CD4-positive, alpha-beta T cell treated with Interleukin-15 for 4 hours (primary cell): ENCODE measurements at regions not wholly inside any gene's neighbourhood (a gene's known extent, or its start where the extent isn't known, plus 50 kb on each side); places are given as distances from the start of the nearest gene placed in this dataset.
"Not testable (repeated sequence)": the region's sequence is repeated elsewhere in the genome, so short reads cannot be mapped to it uniquely, and the experiment has no call there.

Source experiments
- DNase-seq: peaks from one replicate; pipeline ENCODE4 v3.0.0-alpha.2; 2020; ENCODE audit warnings: low spot score

- DNase-seq: no peak
Observed at GRCh38 chr9:129435988-129436717, 184.7 kb downstream of the C9orf50 start.

- no peak for DNase-seq
Observed at GRCh38 chr9:129435291-129435690, 185.6 kb downstream of the C9orf50 start.

GRCh38 chr9:129434187-129434586 lies 186.7 kb downstream of the C9orf50 start:
- no peak for DNase-seq

DNA sequence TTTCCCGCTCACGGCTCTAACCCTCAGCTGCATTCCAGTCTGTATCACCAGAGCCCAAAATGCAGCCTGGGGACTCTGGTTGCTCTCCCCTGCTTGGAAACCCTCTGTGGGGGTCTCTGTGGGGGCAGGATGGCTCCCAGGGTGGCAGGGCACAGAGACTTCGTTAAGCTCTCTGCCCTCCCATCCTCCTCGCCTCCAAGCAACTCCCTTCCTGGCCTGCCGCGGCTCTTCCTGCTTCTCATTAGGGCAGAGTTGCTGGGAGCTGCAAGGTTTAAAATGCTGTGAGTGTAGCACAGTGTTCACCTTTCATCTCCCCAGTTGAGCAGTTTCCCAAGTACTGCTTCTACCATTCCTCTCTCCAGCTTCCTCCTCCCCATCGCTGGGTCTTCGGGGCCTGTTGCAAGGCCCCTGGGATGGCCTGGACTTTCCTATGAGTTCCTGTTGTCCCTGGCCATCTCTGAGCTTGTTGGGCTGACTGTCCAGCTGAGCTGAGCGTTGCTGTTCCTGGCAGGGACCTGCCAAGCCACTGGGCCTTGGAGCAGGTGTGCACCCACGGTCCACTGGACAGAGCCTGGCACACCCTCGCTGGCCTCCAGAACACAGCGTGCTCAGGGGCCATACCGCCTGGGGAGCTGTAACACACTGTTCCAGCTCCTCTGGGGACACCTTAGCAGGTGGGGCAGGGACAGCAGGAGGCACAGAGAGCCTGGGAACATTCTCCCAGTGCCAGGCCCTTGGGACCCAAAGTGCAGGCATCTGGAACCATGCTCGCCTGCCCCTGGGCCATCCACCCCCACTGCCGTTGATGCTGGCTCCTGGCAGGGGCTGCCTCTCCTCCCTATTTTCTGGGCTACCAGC lies 188.4 kb downstream of the C9orf50 start:
- DNase-seq: no peak

GRCh38 chr9:129430940-129431643 lies 189.8 kb downstream of the C9orf50 start:
- DNase-seq: no peak

- DNase-seq: no peak
Observed at GRCh38 chr9:129428864-129429577, 191.9 kb downstream of the C9orf50 start.

GRCh38 chr9:129427149-129427548 lies 193.8 kb downstream of the C9orf50 start:
- DNase-seq: no peak

- not testable (repeated sequence) for DNase-seq
Observed at GRCh38 chr9:129423755-129424154, 197.1 kb downstream of the C9orf50 start.

GRCh38 chr9:129423216-129423615 lies 197.7 kb downstream of the C9orf50 start:
- no peak for DNase-seq

DNA sequence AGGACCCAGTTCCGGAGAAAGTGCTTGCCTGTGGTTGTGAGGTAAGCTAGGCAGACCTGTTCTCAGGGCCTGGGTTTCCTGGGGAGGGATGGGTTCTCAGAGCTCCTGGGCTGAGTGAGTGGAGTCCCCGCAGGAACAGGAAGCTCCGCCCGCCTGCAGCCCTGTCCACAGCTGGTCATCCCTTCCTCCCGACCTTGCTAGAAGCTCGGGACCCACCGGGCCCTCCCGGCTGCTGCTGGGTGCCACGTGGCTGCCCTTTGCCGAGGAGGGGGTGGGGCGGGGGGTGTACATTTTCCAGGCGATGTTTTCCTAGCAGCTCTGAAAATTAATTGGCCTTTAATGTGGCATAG lies 198.1 kb downstream of the C9orf50 start:
- no peak for DNase-seq

GRCh38 chr9:129422032-129422842 lies 198.7 kb downstream of the C9orf50 start:
- no peak for DNase-seq

DNA sequence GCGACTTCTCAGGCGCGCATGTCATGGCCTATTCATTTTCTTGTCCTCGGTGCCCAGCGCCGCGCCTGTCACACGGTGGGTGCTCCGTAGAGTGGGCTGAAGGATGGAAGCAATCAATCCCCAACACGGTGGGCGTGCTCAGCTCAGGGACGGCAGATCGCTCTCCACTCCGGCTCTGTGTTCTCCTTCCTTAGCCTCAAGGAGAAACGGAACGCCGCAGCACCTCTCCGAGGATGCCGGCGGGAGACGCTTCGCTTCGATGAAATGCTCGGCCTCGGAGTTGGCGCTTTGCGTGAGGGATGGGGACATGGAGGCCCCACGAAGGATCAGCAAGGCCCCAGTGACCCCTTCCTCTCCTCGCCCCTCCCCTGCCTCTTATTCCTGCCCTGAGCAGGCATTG lies 199.5 kb downstream of the C9orf50 start:
- no peak for DNase-seq

DNA sequence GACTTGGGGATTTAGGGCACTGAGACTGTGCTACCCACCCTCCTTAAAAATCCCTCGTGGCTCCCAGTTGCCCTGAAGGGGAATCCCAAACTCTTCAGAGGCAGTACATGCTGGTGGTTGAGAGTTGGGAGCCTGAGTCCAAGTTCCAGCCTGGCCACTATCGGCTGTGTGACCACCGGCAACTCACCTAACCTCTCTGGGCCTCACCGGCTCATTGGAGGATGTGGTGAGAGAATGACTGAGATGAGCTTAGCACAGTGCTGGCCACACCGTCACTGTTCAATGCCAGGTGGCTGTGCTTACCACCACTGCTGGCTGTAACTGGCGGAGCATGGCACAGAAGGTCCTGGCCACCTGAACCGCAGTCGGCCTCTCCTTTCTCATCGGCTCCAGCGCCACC lies 200.2 kb downstream of the C9orf50 start:
- no peak for DNase-seq

DNA sequence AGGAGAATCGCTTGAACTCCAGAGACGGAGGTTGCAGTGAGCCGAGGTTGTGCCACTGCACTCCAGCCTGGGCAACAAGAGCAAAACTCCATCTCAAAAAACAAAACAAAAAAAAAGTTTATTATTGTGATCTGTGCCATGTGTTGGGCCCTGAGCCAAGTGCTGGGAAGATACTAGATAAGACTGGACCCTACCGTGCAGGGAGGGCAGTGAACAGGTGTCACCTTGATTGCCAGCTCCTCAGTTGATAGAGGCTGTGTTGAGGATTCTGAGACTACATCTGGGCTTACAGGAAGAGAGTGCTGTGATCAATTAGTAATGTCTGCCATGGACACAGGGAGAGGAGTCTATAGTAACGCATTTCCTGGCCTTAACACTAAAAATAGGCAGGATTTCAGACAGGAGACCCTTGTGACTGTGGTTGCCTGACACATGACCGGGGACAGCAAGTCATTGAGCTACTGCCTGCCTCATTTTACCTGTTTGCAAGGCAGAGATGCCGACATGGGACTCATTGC lies 201.5 kb downstream of the C9orf50 start:
- no peak for DNase-seq

DNA sequence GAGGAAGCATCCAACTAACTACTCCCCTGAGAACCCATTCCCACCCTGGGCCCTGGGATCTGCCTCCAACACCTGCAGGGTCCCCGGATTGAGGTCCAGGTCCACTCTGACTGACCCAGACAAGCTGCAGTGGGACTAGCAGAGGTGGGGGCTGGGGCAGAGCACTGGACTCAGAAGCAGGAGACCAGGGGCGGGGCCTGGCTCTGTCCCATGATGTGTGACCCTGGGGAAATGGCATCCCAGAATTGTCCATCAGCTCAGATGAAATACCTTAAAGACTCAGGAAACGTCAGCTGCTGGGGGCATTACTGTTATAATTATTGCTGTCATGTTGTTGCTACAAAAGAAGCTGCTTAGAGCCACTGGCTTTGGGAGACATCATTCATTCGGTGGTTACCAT lies 202.4 kb downstream of the C9orf50 start:
- DNase-seq: no peak

DNA sequence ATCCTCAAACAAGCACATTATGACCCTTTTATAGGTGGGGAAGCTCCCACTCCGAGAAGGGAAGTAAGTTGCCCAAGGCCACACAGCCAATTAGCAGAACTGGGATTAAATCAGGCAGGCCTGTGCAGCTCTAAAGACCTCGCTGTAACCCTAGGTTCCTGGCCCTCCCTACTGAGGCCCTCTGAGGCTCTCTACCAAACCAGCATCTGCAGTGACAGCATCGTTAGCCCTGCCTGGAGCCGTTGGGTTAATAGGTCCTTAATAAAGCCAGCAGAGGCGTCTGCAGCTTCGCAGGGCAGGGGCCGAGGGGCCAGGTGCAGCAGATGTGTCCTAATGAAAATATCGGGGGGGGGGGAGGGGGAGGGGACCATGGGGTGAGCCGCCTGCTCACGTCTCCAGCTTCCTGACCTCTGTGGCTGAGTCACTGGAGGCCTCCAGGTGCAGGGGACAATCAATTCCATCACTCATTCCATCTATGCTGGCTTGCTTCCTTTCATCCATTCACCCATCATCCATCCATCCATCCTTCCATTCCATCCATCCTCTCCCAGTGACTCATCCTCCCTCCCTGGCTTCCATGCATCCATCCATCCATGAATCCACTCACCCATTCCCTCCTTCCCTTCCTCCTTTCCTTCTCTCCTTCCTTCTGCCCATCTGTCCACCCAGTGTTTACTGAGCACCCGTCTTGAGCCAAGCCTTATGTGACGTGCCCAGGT lies 203.9 kb downstream of the C9orf50 start:
- no peak for DNase-seq

- no peak for DNase-seq
Observed at GRCh38 chr9:129415942-129416651, 204.8 kb downstream of the C9orf50 start.

GRCh38 chr9:129414993-129415941 lies 205.6 kb downstream of the C9orf50 start:
- no peak for DNase-seq
